ENCODE measurements at regions not wholly inside any gene's neighbourhood (a gene's known extent, or its start where the extent isn't known, plus 50 kb on each side); places are given as distances from the start of the nearest gene placed in this dataset.
"Not testable (repeated sequence)": the region's sequence is repeated elsewhere in the genome, so short reads cannot be mapped to it uniquely, and the experiment has no call there.

- not testable (repeated sequence) for TF ChIP-seq POLR2A, POLR2AphosphoS5 (IDR thresholded peaks at IDR 0.05; ENCODE audit: low read depth, low read length)
Observed at GRCh38 chr19:13676967-13677366, 87.4 kb upstream of the MRI1 start.

Data from GM12892 (cell line).